HL-60 (cell line): ENCODE measurements at regions not wholly inside any gene's neighbourhood (a gene's known extent, or its start where the extent isn't known, plus 50 kb on each side); places are given as distances from the start of the nearest gene placed in this dataset.

Experiments
- DNase-seq, 2 experiments: peaks; one replicate each; pipeline ENCODE4 v3.0.0-alpha.2; 2010 to 2020; ENCODE audit warnings: low read depth in 1 of 2, low spot score in 1 of 2
- H3K27ac ChIP-seq: fragments of 250-450 bp; sonication (Bioruptor Pico); replicated peaks from 2 replicates; pipeline ENCODE4 v1.5.1; 2020; ENCODE audit warnings: mild to moderate bottlenecking, moderate library complexity
- H3K27me3 ChIP-seq: fragments of 250-450 bp; sonication (Bioruptor Pico); 2 replicates; pipeline ENCODE4 v1.5.1; 2021; ENCODE audit warnings: mild to moderate bottlenecking, moderate library complexity; ENCODE audit not compliant: insufficient read depth, poor library complexity, severe bottlenecking
- H3K4me3 ChIP-seq: replicated peaks from 2 replicates; pipeline ENCODE4 v1.5.1; 2011; ENCODE audit warnings: mild to moderate bottlenecking, control low read depth, low read length; ENCODE audit not compliant: insufficient read depth
- GABPA ChIP-seq: IDR thresholded peaks from 2 replicates; pipeline ENCODE4 v1.6.1; 2012; ENCODE audit warnings: low read depth
- POLR2AphosphoS5 ChIP-seq: IDR thresholded peaks from 2 replicates; pipeline ENCODE4 v1.6.1; 2012; ENCODE audit warnings: low read depth
- SPI1 ChIP-seq: IDR thresholded peaks from 2 replicates; pipeline ENCODE4 v1.6.1; 2012; ENCODE audit warnings: low read depth, mild to moderate bottlenecking, borderline replicate concordance
- TF ChIP-seq, protein P1 (sequence below): IDR thresholded peaks from 2 replicates; pipeline ENCODE4 v1.6.1; 2012; ENCODE audit warnings: low read depth; ENCODE audit not compliant: insufficient replicate concordance
- TF ChIP-seq, protein P2 (sequence below): IDR thresholded peaks from one replicate; pipeline ENCODE4 v1.5.1; 2011; ENCODE audit warnings: low read length, control low read depth, inconsistent platforms; ENCODE audit not compliant: insufficient read depth

DNA sequence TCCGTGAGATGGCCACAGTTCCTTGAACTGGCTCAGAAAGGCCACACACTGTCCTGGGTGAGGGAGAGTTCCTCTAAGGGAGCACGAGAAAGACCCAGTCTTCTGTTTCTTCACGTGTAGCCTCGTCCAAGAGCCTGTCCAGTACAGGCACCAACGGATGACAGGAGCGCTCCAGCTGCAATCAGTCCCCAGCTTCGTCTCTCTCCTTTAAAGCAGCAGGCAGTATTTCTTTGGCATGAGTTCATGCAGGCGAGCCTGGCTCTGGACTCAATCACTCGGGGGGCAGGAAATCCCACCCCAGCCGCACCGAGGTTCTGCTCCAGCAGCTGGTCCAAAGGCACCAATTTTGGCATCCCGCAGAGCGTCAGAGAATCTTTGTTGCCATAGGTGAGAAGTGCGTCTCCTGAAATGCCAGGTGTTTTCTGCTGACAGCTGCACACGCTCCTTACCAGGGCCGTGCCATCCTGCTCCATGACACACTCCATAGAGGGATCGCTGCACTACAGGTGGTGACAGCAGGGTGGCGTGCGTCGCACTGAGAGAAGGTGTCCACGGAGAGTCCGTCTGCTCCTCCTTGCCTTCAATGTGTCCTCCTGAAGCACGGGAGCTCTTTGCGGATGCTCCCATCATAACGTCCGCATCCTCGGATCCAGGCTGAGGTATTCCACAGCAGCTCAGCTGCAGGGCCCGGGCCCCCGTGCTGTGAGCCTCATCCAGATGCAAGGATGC is 59.6 kb upstream of the AFDN start:
- no peak for DNase-seq
- Histone ChIP-seq H3K4me3 (no peak overlapping the region), H3K27ac (no peak overlapping the region), H3K27me3 (no peaks in the 10 kb centered on the region)
- TF ChIP-seq POLR2AphosphoS5 (no peak), SPI1 (no peak), GABPA (no peak)
- TF ChIP-seq, protein P1, sequence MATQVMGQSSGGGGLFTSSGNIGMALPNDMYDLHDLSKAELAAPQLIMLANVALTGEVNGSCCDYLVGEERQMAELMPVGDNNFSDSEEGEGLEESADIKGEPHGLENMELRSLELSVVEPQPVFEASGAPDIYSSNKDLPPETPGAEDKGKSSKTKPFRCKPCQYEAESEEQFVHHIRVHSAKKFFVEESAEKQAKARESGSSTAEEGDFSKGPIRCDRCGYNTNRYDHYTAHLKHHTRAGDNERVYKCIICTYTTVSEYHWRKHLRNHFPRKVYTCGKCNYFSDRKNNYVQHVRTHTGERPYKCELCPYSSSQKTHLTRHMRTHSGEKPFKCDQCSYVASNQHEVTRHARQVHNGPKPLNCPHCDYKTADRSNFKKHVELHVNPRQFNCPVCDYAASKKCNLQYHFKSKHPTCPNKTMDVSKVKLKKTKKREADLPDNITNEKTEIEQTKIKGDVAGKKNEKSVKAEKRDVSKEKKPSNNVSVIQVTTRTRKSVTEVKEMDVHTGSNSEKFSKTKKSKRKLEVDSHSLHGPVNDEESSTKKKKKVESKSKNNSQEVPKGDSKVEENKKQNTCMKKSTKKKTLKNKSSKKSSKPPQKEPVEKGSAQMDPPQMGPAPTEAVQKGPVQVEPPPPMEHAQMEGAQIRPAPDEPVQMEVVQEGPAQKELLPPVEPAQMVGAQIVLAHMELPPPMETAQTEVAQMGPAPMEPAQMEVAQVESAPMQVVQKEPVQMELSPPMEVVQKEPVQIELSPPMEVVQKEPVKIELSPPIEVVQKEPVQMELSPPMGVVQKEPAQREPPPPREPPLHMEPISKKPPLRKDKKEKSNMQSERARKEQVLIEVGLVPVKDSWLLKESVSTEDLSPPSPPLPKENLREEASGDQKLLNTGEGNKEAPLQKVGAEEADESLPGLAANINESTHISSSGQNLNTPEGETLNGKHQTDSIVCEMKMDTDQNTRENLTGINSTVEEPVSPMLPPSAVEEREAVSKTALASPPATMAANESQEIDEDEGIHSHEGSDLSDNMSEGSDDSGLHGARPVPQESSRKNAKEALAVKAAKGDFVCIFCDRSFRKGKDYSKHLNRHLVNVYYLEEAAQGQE: no peak
- TF ChIP-seq, protein P2, sequence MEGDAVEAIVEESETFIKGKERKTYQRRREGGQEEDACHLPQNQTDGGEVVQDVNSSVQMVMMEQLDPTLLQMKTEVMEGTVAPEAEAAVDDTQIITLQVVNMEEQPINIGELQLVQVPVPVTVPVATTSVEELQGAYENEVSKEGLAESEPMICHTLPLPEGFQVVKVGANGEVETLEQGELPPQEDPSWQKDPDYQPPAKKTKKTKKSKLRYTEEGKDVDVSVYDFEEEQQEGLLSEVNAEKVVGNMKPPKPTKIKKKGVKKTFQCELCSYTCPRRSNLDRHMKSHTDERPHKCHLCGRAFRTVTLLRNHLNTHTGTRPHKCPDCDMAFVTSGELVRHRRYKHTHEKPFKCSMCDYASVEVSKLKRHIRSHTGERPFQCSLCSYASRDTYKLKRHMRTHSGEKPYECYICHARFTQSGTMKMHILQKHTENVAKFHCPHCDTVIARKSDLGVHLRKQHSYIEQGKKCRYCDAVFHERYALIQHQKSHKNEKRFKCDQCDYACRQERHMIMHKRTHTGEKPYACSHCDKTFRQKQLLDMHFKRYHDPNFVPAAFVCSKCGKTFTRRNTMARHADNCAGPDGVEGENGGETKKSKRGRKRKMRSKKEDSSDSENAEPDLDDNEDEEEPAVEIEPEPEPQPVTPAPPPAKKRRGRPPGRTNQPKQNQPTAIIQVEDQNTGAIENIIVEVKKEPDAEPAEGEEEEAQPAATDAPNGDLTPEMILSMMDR: no peak

DNA sequence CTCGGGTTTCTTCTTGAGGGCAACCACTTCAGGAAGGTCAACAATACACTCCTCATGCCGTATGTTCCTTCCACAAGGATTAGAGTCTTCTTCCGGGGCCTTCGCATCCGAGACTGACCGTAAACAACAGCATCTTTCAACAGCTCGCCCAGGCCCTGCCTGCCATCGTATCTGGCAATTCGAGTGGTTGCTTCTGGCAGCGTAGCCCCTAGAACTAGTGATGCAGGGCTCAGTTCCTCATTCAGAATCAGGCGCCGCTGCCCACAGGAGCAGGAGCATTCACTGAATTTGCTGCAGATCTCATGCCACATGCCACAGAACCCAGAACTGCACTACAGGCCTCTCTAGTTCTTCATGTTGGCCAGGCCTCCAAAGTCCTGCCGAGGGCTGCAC is 59.0 kb upstream of the AFDN start:
- Histone ChIP-seq H3K27me3 (no peaks in the 10 kb centered on the region), H3K27ac (no peak overlapping the region), H3K4me3 (no peak overlapping the region)
- TF ChIP-seq, protein P1: no peak
- TF ChIP-seq POLR2AphosphoS5 (no peak), SPI1 (no peak), GABPA (no peak)
- TF ChIP-seq, protein P2: no peak
- DNase-seq: no peak

DNA sequence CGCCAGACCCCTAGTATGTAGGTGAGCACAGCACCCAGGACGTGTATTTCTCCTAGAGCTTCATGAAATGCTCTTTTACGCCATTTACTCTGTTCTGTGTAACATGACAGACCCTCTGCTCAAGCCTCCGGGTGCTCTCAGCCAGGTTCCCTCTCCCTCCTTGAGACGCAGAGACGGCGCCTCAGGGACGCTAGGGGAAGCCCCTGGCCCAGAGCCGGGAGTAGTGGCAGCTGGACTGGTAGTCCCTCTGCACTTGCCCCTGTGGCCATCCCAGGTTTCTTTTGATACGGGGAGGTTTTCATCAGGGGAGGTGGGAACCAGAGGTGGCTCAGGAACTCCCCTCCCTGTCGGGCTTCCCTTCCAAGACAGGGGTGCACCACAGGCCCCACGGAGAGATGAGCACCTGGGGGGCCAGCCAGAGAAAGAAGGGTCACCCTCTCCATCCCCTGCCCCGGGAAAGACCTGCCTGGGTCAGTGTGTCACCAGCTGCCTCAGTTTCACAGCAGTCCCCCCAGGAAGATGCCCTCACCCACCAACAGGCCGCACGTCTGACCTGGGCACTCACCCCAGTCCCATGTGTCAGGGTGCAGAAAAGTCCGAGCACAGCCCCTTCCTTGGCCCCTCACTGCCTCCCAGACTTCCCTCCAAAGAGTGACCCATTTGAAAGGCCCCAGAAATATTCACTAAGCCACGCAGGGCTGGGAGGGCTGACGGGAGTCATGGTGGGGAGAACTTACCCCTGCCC is 58.1 kb upstream of the AFDN start:
- no peak for DNase-seq
- TF ChIP-seq, protein P1: no peak
- TF ChIP-seq POLR2AphosphoS5 (no peak), SPI1 (no peak), GABPA (no peak)
- TF ChIP-seq, protein P2: no peak
- Histone ChIP-seq H3K27me3 (no peaks in the 10 kb centered on the region), H3K27ac (no peak overlapping the region), H3K4me3 (no peak overlapping the region)
